Choroid plexus epithelial cell (primary cell): ENCODE measurements at regions not wholly inside any gene's neighbourhood (a gene's known extent, or its start where the extent isn't known, plus 50 kb on each side); places are given as distances from the start of the nearest gene placed in this dataset.

Source experiments
- DNase-seq: peaks from one replicate; pipeline ENCODE4 v3.0.0-alpha.2; 2010; ENCODE audit warnings: low read depth
- H3K4me3 ChIP-seq: 2 replicates; pipeline ENCODE4 v1.5.1; 2011; ENCODE audit warnings: low read depth, mild to moderate bottlenecking, control low read depth, low read length, moderate library complexity
- TF ChIP-seq, protein P1 (sequence below): conservative IDR thresholded peaks from 2 replicates; pipeline ENCODE4 v1.5.1; 2011; ENCODE audit warnings: low read depth, mild to moderate bottlenecking, control low read depth, inconsistent platforms, low read length, moderate library complexity

DNA sequence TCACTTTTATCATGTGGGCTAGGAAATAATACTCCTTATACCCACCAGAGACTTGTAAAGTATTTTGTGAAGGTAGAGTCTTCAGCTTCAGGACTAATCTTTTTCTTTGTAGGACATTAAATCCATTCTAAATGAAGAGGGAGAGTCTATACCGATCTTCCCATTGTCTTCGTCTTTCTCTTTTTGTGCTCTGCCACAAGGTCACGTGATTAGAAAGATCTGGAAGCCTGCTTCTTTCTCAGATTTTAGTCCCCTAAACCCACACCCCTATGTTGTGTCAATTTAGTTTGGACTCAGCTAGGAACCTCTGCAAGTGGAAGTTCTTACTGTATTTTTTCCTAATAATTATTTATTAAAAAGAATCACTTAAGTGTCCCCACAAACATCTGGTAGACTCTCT, 507.3 kb downstream of the PYDC2 start:
- no peak for DNase-seq
- no peak overlapping the region for H3K4me3 ChIP-seq
- TF ChIP-seq, protein P1, sequence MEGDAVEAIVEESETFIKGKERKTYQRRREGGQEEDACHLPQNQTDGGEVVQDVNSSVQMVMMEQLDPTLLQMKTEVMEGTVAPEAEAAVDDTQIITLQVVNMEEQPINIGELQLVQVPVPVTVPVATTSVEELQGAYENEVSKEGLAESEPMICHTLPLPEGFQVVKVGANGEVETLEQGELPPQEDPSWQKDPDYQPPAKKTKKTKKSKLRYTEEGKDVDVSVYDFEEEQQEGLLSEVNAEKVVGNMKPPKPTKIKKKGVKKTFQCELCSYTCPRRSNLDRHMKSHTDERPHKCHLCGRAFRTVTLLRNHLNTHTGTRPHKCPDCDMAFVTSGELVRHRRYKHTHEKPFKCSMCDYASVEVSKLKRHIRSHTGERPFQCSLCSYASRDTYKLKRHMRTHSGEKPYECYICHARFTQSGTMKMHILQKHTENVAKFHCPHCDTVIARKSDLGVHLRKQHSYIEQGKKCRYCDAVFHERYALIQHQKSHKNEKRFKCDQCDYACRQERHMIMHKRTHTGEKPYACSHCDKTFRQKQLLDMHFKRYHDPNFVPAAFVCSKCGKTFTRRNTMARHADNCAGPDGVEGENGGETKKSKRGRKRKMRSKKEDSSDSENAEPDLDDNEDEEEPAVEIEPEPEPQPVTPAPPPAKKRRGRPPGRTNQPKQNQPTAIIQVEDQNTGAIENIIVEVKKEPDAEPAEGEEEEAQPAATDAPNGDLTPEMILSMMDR = no peak

DNA sequence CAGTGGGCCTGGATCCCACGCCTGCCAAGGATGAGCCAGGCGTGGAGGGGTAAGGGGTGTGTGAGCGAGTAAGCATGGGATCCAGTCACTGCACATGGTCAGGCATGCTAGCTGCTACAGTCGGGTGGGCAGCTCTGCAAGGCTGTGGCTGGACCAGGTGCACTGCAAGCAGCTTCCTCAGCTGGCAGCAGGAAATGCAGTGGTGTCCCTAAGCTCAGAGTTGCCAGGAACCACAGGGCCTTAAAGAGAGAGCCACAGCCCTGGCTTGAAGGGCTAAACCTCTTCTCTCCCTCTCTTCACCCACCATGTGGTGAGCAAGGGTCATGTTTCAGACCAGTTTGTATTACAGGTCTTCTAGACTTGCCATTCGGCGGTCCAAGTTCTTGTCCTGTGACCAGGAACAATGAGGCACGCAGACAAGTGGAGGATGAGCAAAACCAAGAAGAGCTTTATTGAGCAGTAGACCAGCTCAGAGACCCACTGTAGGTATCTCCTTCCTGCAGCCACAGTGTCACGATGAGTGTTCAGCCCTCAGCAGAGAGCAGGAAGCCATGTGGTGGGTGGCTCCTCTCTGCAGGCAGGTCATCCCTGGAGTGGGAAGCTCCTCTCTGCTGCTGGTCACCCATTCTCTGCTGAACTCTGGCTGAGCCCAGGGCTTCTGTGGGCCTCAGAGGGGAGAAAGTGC, 511.9 kb downstream of the PYDC2 start:
- DNase-seq = no peak
- TF ChIP-seq, protein P1 = no peak

DNA sequence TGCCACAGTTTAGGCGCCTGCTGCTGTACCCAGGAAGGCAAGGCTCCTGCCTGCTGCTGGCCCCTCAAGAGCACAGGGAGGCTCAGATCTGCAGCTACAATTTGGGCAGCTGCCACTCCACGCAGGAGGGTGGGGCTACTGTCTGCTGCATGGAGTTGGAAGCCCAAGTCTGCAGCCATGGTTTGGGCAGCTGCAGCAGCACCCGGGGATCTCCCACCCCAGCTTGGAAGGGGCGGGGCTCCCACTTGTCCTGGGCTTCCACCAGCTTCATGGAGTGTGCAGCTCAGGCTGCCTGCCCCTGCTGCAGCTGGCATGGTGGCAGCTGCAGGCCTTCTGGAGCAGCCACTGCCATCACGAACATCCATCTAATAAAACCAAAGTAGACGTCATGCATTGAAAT, 512.9 kb downstream of the PYDC2 start:
- DNase-seq = no peak
- H3K4me3 ChIP-seq = no peak overlapping the region
- TF ChIP-seq, protein P1 = no peak

More for the DNA sequence above, 511.9 kb downstream of the PYDC2 start:
- no peak overlapping the region for H3K4me3 ChIP-seq

DNA sequence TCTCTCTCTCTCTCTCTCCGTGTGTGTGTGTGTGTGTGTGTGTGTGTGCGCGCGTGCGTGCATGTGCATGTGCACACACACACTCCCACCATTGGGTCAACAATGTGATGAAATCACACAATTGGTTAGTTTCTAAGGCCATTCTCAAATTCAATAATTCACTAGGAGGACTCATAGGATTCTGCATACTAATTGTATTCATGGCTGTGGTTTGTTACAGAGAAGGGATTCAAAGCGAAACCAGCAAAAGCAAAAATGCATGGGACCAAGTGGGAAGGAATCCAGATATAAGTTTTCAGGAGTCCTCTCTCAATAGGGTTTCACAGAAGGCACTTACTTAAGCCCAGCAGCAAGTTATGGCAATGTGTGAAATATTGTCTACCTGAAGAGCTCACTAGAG, 515.0 kb downstream of the PYDC2 start:
- H3K4me3 ChIP-seq = no peak overlapping the region
- no peak for DNase-seq
- TF ChIP-seq, protein P1 = no peak

DNA sequence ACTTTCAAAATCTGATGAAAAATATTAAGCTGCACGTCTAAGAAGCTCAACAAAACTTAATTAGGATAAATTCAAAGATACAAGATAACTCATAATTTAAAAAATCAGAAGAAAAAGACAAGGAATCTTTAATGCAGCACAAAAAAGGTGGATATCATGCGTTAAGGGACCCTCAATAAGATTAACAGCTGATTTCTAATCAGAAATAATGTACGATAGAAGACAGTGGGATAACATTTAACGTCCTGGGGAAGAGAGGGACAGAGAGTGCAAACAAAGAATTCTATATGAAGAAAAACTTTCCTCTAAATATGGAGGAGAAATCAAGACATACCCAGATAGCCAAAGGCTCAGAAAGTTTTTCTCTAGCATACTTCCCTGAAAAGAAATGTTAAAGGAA, 519.5 kb downstream of the PYDC2 start:
- no peak for DNase-seq
- TF ChIP-seq, protein P1 = no peak
- H3K4me3 ChIP-seq = no peak overlapping the region

DNA sequence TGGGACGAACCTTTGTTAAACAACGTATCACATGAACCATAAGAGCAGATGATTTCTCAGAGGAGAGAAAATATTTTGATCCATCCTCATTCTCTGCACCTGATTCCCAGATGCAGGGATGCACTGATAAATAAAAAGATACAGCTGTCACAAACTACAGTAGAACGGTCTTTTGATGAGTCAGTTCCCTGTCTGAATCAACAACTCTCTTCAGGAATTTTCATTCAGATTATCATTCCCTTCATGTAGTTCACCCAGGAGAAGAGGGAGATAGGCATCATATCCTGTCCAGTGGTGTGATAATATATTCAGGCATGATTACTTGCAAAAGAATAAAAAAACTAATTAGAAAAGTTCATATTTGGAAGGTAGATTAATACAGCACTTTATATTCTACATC, 521.5 kb downstream of the PYDC2 start:
- no peak for DNase-seq
- no peak overlapping the region for H3K4me3 ChIP-seq
- TF ChIP-seq, protein P1 = no peak

DNA sequence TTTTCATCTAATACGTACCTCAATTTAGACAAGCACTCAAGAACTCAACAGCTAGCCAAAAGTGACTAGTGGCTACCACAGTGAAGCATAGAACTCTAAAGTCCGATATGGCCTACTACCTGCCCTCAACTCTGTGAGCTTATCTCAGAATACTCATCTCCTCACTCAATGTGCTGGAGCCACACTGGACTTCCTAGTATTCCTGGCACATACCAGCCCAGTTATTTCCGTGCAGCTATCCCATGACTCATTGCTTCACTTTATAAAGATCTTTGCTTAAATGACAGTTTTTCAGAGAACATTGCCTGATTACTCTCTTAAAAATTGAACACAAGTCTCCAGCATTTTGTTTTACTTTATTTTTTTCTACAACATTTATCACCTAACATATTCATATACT, 524.7 kb downstream of the PYDC2 start:
- no peak for DNase-seq
- H3K4me3 ChIP-seq = no peak overlapping the region
- TF ChIP-seq, protein P1 = no peak
